GM21390 (cell line): ENCODE measurements at regions not wholly inside any gene's neighbourhood (a gene's known extent, or its start where the extent isn't known, plus 50 kb on each side); places are given as distances from the start of the nearest gene placed in this dataset.
"Not testable (repeated sequence)": the region's sequence is repeated elsewhere in the genome, so short reads cannot be mapped to it uniquely, and the experiment has no call there.

Experiments used
- ATAC-seq: cut with Tn5 transposase; IDR thresholded peaks from one replicate; pipeline ENCODE4 v1.9.1; 2021; ENCODE audit not compliant: unreplicated experiment

GRCh38 chr12:131431126-131431655 is 279.7 kb upstream of the SFSWAP start:
- not testable (repeated sequence) for ATAC-seq

GRCh38 chr12:131432532-131433260 is 278.2 kb upstream of the SFSWAP start:
- ATAC-seq, result no peak

- ATAC-seq, result no peak
Observed at GRCh38 chr12:131434208-131435125, 276.4 kb upstream of the SFSWAP start.

- ATAC-seq, result no peak
Observed at GRCh38 chr12:131436922-131437705, 273.8 kb upstream of the SFSWAP start.

- no peak for ATAC-seq
Observed at GRCh38 chr12:131437706-131438492, 273.0 kb upstream of the SFSWAP start.

- ATAC-seq, result not testable (repeated sequence)
Observed at GRCh38 chr12:131438493-131438835, 272.4 kb upstream of the SFSWAP start.

- no peak for ATAC-seq
Observed at GRCh38 chr12:131438881-131439280, 272.0 kb upstream of the SFSWAP start.

GRCh38 chr12:131439752-131440151 is 271.1 kb upstream of the SFSWAP start:
- not testable (repeated sequence) for ATAC-seq

GRCh38 chr12:131440209-131441059 is 270.5 kb upstream of the SFSWAP start:
- not testable (repeated sequence) for ATAC-seq

GRCh38 chr12:131441060-131441396 is 269.9 kb upstream of the SFSWAP start:
- no peak for ATAC-seq

GRCh38 chr12:131441638-131442336 is 269.1 kb upstream of the SFSWAP start:
- ATAC-seq, result no peak

- no peak for ATAC-seq
Observed at GRCh38 chr12:131442337-131442918, 268.5 kb upstream of the SFSWAP start.

- ATAC-seq, result no peak
Observed at GRCh38 chr12:131443019-131444000, 267.6 kb upstream of the SFSWAP start.

- ATAC-seq, result no peak
Observed at GRCh38 chr12:131444220-131445164, 266.4 kb upstream of the SFSWAP start.

- ATAC-seq, result no peak
Observed at GRCh38 chr12:131445184-131445774, 265.6 kb upstream of the SFSWAP start.

- no peak for ATAC-seq
Observed at GRCh38 chr12:131445795-131446194, 265.1 kb upstream of the SFSWAP start.
